ENCODE measurements at regions not wholly inside any gene's neighbourhood (a gene's known extent, or its start where the extent isn't known, plus 50 kb on each side); places are given as distances from the start of the nearest gene placed in this dataset.
"Not testable (repeated sequence)": the region's sequence is repeated elsewhere in the genome, so short reads cannot be mapped to it uniquely, and the experiment has no call there.

DNA sequence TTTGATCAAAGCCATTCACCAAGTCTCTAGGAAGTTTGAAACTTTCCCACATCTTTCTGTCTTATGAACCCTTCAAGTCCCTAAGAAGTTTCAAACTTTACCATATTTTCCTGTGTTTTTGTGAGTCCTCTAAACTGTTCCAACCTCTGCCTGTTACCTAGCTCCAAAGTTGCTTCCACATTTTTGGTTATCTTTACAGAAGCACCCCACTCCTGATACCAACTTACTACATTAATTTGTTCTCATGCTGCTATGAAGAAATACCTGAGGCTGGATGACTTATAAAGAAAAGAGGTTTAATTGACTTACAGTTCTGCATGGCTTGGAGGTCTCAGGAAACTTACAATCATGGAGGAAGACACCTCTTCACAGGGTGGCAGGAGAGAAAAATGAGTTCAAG lies 961.6 kb downstream of the LTN1 start:
- not testable (repeated sequence) for TF ChIP-seq POLR2A (IDR thresholded peaks at IDR 0.05)
- TF ChIP-seq, protein P1, sequence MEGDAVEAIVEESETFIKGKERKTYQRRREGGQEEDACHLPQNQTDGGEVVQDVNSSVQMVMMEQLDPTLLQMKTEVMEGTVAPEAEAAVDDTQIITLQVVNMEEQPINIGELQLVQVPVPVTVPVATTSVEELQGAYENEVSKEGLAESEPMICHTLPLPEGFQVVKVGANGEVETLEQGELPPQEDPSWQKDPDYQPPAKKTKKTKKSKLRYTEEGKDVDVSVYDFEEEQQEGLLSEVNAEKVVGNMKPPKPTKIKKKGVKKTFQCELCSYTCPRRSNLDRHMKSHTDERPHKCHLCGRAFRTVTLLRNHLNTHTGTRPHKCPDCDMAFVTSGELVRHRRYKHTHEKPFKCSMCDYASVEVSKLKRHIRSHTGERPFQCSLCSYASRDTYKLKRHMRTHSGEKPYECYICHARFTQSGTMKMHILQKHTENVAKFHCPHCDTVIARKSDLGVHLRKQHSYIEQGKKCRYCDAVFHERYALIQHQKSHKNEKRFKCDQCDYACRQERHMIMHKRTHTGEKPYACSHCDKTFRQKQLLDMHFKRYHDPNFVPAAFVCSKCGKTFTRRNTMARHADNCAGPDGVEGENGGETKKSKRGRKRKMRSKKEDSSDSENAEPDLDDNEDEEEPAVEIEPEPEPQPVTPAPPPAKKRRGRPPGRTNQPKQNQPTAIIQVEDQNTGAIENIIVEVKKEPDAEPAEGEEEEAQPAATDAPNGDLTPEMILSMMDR (IDR thresholded peaks at IDR 0.05) = not testable (repeated sequence)

All from uterus (tissue), 2 donors.